IPS-NIHi7 (cell line): ENCODE measurements at regions not wholly inside any gene's neighbourhood (a gene's known extent, or its start where the extent isn't known, plus 50 kb on each side); places are given as distances from the start of the nearest gene placed in this dataset.
A peak's percentile ranks its signal among the peaks of the same experiment; 100 is the strongest.

Source experiments
- DNase-seq: peaks from one replicate; pipeline ENCODE4 v3.0.0; 2012; ENCODE audit warnings: mixed read lengths; ENCODE audit errors: extremely low spot score

GRCh38 chr13:54875111-54875510 is 1846.5 kb downstream of the OLFM4 start:
- no peak for DNase-seq

GRCh38 chr13:54879036-54879435 is 1850.4 kb downstream of the OLFM4 start:
- DNase-seq, result no peak

GRCh38 chr13:54884682-54885081 is 1856.1 kb downstream of the OLFM4 start:
- DNase-seq, result no peak

- no peak for DNase-seq
These were observed 1862.4 kb downstream of the OLFM4 start for GRCh38 chr13:54890976-54891375.

- DNase-seq, result no peak
These were observed 1872.7 kb downstream of the OLFM4 start for GRCh38 chr13:54901316-54901715.

- DNase-seq, result no peak
These were observed 1883.8 kb downstream of the OLFM4 start for GRCh38 chr13:54912367-54912766.

- DNase-seq, result no peak
These were observed 1885.1 kb downstream of the OLFM4 start for GRCh38 chr13:54913668-54914067.

- no peak for DNase-seq
These were observed 1898.9 kb downstream of the OLFM4 start for GRCh38 chr13:54927538-54927937.

- DNase-seq, result no peak
These were observed 1899.5 kb downstream of the OLFM4 start for GRCh38 chr13:54928071-54928470.

- peak; percentile 21 for DNase-seq
These were observed 1905.5 kb downstream of the OLFM4 start for GRCh38 chr13:54934121-54934520.

GRCh38 chr13:54945973-54946372 is 1917.4 kb downstream of the OLFM4 start:
- DNase-seq, result peak; percentile 10

- no peak for DNase-seq
These were observed 1921.1 kb downstream of the OLFM4 start for GRCh38 chr13:54949735-54950134.

- peak; percentile 14 for DNase-seq
These were observed 1921.9 kb downstream of the OLFM4 start for GRCh38 chr13:54950546-54950945.

GRCh38 chr13:54953786-54954185 is 1925.2 kb downstream of the OLFM4 start:
- DNase-seq, result no peak

- no peak for DNase-seq
These were observed 1930.2 kb downstream of the OLFM4 start for GRCh38 chr13:54958781-54959180.

- no peak for DNase-seq
These were observed 1937.3 kb downstream of the OLFM4 start for GRCh38 chr13:54965881-54966280.

GRCh38 chr13:54972838-54973237 is 1944.2 kb downstream of the OLFM4 start:
- DNase-seq, result no peak

GRCh38 chr13:54975676-54976075 is 1947.1 kb downstream of the OLFM4 start:
- DNase-seq, result peak; percentile 12

GRCh38 chr13:54980651-54981050 is 1952.0 kb downstream of the OLFM4 start:
- DNase-seq, result no peak

- peak; percentile 26 for DNase-seq
These were observed 1960.8 kb downstream of the OLFM4 start for GRCh38 chr13:54989418-54989817.

- DNase-seq, result no peak
These were observed 1970.8 kb downstream of the OLFM4 start for GRCh38 chr13:54999399-54999907.

- peak; percentile 64 for DNase-seq
These were observed 1971.4 kb downstream of the OLFM4 start for GRCh38 chr13:55000043-55000442.

- DNase-seq, result peak; percentile 16
These were observed 1972.2 kb downstream of the OLFM4 start for GRCh38 chr13:55000844-55001243.

GRCh38 chr13:55001881-55002280 is 1973.3 kb downstream of the OLFM4 start:
- DNase-seq, result no peak
